Muscle of back (tissue), 3 donors: ENCODE measurements at regions not wholly inside any gene's neighbourhood (a gene's known extent, or its start where the extent isn't known, plus 50 kb on each side); places are given as distances from the start of the nearest gene placed in this dataset.
A peak's percentile ranks its signal among the peaks of the same experiment; 100 is the strongest.

ENCODE experiments used
- DNase-seq, 3 donors: peaks; one replicate each; pipeline versions ENCODE4 v3.0.0 to v3.0.0-alpha.2; 2013

DNA sequence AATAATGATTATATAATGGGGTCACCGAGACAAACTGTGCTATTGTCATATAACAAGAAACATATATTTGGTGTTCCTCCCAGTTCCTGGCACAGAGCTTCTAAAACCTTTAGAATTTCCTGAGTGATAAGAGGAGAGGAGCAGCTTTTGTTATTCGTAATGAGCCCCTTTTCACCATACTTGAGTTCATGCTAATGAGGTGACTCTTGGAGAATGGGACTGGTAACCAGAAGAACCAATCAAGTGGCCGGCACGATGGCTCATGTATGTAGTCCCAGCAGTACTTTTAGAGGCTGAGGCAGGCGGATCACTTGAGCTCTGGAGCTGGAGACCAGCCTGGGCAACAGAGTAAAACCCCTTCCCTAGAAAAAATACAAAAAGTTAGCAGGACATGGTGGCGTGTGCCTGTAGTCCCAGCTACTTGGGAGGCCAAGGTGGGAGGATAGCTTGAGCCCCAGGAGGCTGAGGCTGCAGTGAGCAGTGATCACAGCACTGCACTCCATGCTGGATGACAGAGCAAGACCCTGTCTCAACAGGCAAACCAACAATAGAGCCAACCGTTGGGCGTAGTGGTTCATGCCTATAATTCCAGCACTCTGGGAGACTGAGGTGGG, 62.7 kb upstream of the FTH1 start:
- no peak for DNase-seq

GRCh38 chr11:62026739-62027370, 59.4 kb upstream of the FTH1 start:
- DNase-seq, result no peak

- peak; percentile 30 to 65 (median 36) for DNase-seq
Measured at GRCh38 chr11:62025487-62026105, 58.2 kb upstream of the FTH1 start.

DNA sequence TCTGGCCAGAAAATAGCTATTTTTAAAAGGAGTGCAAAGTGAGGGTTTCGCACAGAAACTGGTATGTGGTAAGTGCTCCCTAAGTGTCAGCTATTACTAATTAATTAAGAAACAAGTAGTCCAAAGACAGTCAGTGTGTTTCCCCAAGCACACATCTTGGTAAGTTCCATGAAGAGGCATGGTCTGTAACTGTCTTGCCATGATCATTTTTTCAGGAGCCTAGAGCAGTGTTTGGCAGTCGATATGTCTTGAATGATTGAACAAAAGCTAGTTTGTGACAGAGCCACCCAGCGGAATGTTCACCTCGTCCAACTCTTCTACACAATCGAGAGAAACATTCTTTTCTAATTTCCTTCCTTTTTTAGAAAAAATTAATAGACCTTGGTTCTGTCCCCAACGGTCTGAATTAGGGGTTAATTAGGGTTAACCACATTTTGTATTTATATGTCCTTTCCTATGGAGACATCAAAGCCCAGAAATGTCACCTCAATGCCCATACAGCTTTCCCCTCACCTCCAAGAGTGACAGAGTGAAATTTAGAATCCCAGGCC, 57.6 kb upstream of the FTH1 start:
- DNase-seq, result no peak

GRCh38 chr11:62022211-62022610, 54.8 kb upstream of the FTH1 start:
- DNase-seq, result no peak

DNA sequence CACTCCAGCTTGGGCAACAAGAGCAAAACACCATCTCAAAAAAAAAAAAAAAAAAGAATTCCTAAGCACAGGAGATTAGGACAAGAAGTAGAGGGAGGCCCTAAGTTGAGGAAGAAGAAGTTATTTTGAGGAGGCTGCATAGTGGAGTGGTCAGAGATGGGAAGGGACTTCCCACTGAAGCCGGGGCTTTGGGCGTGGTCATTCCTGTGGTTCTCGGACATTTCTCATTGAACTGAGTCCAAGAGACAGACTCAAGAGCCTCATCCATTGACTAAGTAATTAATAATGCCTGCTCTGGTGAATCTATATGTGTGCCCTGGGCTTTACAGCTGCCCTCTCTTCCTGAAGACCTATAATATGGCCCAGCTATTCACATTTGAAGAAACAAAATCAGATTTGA, 53.2 kb upstream of the FTH1 start:
- no peak for DNase-seq

- no peak for DNase-seq
Measured at GRCh38 chr11:62018981-62019664, 51.7 kb upstream of the FTH1 start.

DNA sequence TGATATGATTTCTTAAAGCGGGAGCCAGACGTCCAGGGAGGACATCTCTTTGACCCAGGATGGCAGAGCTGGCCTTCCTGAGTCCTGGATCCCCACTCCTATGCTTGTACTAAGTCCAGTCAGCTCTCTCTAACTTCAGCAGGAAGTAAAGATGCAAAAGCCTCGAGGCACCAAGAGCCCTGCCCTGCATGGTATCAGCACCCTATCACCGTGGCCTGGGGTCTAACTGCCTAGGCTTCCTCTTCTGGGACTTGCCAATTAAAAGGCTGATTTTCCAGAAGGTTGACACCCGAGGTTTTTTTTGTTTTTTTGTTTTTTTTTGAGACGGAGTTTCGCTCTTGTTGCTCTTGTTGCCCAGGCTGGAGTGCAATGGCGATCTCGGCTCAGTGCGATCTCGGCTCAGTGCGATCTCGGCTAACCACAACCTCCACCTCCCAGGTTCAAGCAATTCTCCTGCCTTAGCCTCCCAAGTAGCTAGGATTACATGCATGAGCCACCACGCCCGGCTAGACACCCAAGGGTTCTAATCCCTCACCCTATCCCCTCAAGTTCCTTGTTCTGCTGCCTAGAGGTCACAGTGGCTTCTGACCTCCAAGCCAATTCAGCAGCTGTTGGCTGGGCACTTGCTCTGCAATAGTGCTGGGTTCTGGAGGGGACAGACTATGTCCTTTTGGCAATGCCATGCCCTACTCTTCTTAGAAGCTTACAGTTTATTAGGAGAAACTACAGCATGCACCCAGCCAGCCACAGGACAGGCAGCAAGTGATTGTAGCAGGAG, 50.6 kb upstream of the FTH1 start:
- DNase-seq, result no peak
